ENCODE measurements at regions not wholly inside any gene's neighbourhood (a gene's known extent, or its start where the extent isn't known, plus 50 kb on each side); places are given as distances from the start of the nearest gene placed in this dataset.

DNA sequence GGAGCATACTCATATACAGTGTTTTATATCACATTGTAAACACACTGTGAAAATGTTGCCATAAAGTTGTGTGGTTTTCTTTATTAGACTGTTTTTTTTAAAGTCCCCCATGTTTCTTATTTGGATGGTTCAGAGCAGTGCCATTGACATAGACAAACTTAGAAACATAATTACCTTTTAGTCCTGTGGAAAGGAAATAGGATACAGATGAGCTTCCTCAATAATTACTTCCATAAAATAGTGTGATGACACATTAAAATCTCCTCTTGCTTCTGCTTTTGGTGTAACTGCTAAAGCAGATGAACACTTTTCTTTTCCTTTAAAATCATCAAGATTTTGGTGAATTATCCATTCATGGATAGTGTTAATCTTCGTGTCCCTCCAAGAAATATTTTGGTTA, 52.9 kb upstream of the LIMCH1 start:
- TF ChIP-seq, protein P1, sequence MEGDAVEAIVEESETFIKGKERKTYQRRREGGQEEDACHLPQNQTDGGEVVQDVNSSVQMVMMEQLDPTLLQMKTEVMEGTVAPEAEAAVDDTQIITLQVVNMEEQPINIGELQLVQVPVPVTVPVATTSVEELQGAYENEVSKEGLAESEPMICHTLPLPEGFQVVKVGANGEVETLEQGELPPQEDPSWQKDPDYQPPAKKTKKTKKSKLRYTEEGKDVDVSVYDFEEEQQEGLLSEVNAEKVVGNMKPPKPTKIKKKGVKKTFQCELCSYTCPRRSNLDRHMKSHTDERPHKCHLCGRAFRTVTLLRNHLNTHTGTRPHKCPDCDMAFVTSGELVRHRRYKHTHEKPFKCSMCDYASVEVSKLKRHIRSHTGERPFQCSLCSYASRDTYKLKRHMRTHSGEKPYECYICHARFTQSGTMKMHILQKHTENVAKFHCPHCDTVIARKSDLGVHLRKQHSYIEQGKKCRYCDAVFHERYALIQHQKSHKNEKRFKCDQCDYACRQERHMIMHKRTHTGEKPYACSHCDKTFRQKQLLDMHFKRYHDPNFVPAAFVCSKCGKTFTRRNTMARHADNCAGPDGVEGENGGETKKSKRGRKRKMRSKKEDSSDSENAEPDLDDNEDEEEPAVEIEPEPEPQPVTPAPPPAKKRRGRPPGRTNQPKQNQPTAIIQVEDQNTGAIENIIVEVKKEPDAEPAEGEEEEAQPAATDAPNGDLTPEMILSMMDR (IDR thresholded peaks at IDR 0.05; ENCODE audit: insufficient read depth, low read length): no peak
- TF ChIP-seq POLR2AphosphoS5 (IDR thresholded peaks at IDR 0.05; ENCODE audit: low read depth) (no peak), SPI1 (IDR thresholded peaks at IDR 0.05; ENCODE audit: borderline replicate concordance, low read depth) (no peak), GABPA (IDR thresholded peaks at IDR 0.05; ENCODE audit: low read depth) (no peak)
- TF ChIP-seq, protein P2, sequence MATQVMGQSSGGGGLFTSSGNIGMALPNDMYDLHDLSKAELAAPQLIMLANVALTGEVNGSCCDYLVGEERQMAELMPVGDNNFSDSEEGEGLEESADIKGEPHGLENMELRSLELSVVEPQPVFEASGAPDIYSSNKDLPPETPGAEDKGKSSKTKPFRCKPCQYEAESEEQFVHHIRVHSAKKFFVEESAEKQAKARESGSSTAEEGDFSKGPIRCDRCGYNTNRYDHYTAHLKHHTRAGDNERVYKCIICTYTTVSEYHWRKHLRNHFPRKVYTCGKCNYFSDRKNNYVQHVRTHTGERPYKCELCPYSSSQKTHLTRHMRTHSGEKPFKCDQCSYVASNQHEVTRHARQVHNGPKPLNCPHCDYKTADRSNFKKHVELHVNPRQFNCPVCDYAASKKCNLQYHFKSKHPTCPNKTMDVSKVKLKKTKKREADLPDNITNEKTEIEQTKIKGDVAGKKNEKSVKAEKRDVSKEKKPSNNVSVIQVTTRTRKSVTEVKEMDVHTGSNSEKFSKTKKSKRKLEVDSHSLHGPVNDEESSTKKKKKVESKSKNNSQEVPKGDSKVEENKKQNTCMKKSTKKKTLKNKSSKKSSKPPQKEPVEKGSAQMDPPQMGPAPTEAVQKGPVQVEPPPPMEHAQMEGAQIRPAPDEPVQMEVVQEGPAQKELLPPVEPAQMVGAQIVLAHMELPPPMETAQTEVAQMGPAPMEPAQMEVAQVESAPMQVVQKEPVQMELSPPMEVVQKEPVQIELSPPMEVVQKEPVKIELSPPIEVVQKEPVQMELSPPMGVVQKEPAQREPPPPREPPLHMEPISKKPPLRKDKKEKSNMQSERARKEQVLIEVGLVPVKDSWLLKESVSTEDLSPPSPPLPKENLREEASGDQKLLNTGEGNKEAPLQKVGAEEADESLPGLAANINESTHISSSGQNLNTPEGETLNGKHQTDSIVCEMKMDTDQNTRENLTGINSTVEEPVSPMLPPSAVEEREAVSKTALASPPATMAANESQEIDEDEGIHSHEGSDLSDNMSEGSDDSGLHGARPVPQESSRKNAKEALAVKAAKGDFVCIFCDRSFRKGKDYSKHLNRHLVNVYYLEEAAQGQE (IDR thresholded peaks at IDR 0.05; ENCODE audit: insufficient replicate concordance, low read depth): no peak
- DNase-seq (ENCODE audit: low read depth in 1 of 2, low spot score in 1 of 2): no peak
- H3K4me3 ChIP-seq (replicated peaks; ENCODE audit: insufficient read depth, low read length): no peak overlapping the region
- H3K27ac ChIP-seq (replicated peaks): no peak overlapping the region
- H3K27me3 ChIP-seq (ENCODE audit: insufficient read depth, poor library complexity, severe bottlenecking): peaks cover 4% of the 10 kb centered on the region

DNA sequence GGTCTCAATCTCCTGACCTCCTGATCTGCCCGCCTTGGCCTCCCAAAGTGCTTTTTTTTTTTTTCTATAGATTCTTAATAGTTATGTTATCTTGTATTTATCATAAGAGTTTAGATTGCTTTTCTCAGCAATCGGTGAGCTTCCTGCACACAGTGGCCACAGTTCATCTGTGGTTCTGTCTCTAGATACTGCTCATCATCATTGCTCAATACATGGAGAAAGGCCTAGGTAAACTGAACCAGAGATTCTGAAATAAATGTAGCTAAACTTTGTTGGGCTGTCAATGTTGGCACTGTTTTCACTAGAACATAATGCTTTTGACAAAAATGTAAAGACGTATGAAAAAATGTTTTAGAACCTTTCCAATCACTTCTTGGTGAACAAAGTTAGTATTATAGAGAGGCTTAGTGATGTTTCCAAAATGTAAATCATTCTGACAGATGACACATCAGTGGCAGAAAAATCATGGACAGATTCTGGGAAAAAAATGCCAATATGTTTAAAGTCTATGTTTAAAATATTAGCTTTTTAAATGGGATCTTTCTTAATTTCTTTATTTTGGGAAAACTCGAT, 50.0 kb upstream of the LIMCH1 start:
- TF ChIP-seq, protein P2 (IDR thresholded peaks at IDR 0.05; ENCODE audit: insufficient replicate concordance, low read depth): no peak
- TF ChIP-seq, protein P1 (IDR thresholded peaks at IDR 0.05; ENCODE audit: insufficient read depth, low read length): no peak
- TF ChIP-seq POLR2AphosphoS5 (IDR thresholded peaks at IDR 0.05; ENCODE audit: low read depth) (no peak), SPI1 (IDR thresholded peaks at IDR 0.05; ENCODE audit: borderline replicate concordance, low read depth) (no peak), GABPA (IDR thresholded peaks at IDR 0.05; ENCODE audit: low read depth) (no peak)
- no peak for DNase-seq (ENCODE audit: low read depth in 1 of 2, low spot score in 1 of 2)
- Histone ChIP-seq H3K27me3 (ENCODE audit: insufficient read depth, poor library complexity, severe bottlenecking) (peaks cover 4% of the 10 kb centered on the region), H3K27ac (replicated peaks) (no peak overlapping the region), H3K4me3 (replicated peaks; ENCODE audit: insufficient read depth, low read length) (no peak overlapping the region)

All from HL-60 (cell line).